ENCODE measurements at regions not wholly inside any gene's neighbourhood (a gene's known extent, or its start where the extent isn't known, plus 50 kb on each side); places are given as distances from the start of the nearest gene placed in this dataset.

DNA sequence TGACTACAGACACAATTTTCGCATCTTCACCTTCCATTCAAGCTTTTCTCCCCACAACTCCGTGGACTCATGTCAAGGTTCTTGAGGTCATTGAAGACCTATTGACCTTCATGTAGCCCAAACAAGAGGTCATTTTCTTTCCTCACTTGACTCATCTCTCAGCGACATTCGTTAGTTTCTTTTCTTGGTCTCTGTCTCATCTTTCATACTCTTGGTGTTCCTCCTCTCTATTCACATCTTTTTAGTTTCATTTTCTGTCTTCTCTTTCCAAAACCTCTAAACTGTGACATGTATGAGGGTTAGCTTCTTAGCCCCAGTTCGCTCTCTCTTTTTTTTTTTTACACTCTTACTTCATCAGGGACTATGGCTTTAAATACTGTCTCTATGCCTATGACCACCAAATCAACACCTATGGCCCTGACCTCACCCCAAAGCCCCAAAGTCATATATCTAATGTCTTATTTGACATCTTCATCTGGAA, 128.6 kb upstream of the BACH2 start:
- TF ChIP-seq CTCF (IDR thresholded peaks at IDR 0.05) (no peak), EZH2 (IDR thresholded peaks at IDR 0.05; ENCODE audit: borderline replicate concordance, insufficient read depth, low read depth, low read length, poor library complexity, severe bottlenecking) (no peak)

All from B cell (primary cell).